Neural progenitor cell (in vitro differentiated cells): ENCODE measurements at regions not wholly inside any gene's neighbourhood (a gene's known extent, or its start where the extent isn't known, plus 50 kb on each side); places are given as distances from the start of the nearest gene placed in this dataset.

Experiments used
- DNase-seq: peaks from one replicate; pipeline ENCODE4 v3.0.0-alpha.2; 2016; ENCODE audit warnings: low spot score
- H2AFZ ChIP-seq: fragments of 200-600 bp; sonication (generic); replicated peaks from 2 replicates; pipeline ENCODE4 v1.6.1; 2016; ENCODE audit warnings: antibody characterized with exemption
- H3F3A ChIP-seq: fragments of 200-600 bp; sonication (generic); 2 replicates; pipeline ENCODE4 v1.6.1; 2016; ENCODE audit warnings: antibody characterized with exemption, low read depth
- H3K27ac ChIP-seq: fragments of 200-600 bp; sonication (generic); 2 replicates; pipeline ENCODE4 v1.5.1; 2016; ENCODE audit warnings: mild to moderate bottlenecking
- H3K27me3 ChIP-seq: fragments of 200-600 bp; sonication (generic); 2 replicates; pipeline ENCODE4 v1.6.1; 2016; ENCODE audit warnings: mild to moderate bottlenecking, moderate library complexity
- H3K36me3 ChIP-seq: fragments of 200-600 bp; sonication (generic); 2 replicates; pipeline ENCODE4 v1.5.1; 2016
- H3K4me1 ChIP-seq: fragments of 200-600 bp; sonication (generic); 2 replicates; pipeline ENCODE4 v1.6.1; 2016; ENCODE audit warnings: mixed run types
- H3K4me2 ChIP-seq: fragments of 200-600 bp; sonication (generic); 2 replicates; pipeline ENCODE4 v1.6.1; 2016
- H3K4me3 ChIP-seq: fragments of 200-600 bp; sonication (generic); 2 replicates; pipeline ENCODE4 v1.5.1; 2016
- H3K79me2 ChIP-seq: fragments of 200-600 bp; sonication (generic); 2 replicates; pipeline ENCODE4 v1.6.1; 2016; ENCODE audit warnings: low read depth
- H3K9ac ChIP-seq: fragments of 200-600 bp; sonication (generic); 2 replicates; pipeline ENCODE4 v1.6.1; 2016
- H3K9me3 ChIP-seq: fragments of 200-600 bp; sonication (generic); 2 replicates; pipeline ENCODE4 v1.5.1; 2016; ENCODE audit warnings: low read depth
- H4K20me1 ChIP-seq: fragments of 200-600 bp; sonication (generic); 2 replicates; pipeline ENCODE4 v1.6.1; 2016; ENCODE audit warnings: low read depth
- H3K27ac Mint-ChIP-seq: 3 replicates; pipeline ENCODE4 v1.8.0; 2021; ENCODE audit warnings: mixed read lengths
- H3K27me3 Mint-ChIP-seq: 2 replicates; pipeline ENCODE4 v1.8.0; 2022; ENCODE audit warnings: low read depth, mild to moderate bottlenecking, inconsistent platforms, moderate library complexity, mixed read lengths; ENCODE audit not compliant: insufficient read depth
- H3K36me3 Mint-ChIP-seq: 3 replicates; pipeline ENCODE4 v1.8.0; 2021; ENCODE audit warnings: mixed read lengths
- H3K4me1 Mint-ChIP-seq: 3 replicates; pipeline ENCODE4 v1.8.0; 2021; ENCODE audit warnings: mixed read lengths
- H3K4me3 Mint-ChIP-seq: 3 replicates; pipeline ENCODE4 v1.8.0; 2021; ENCODE audit warnings: mild to moderate bottlenecking, moderate library complexity, mixed read lengths
- H3K9me3 Mint-ChIP-seq: 3 replicates; pipeline ENCODE4 v1.8.0; 2020; ENCODE audit warnings: mixed read lengths
- EZH2 ChIP-seq: fragments of 200-600 bp; sonication (generic); IDR thresholded peaks from 2 replicates; pipeline ENCODE4 v1.6.1; 2017; ENCODE audit warnings: antibody characterized with exemption, mild to moderate bottlenecking, moderate library complexity
- EZH2phosphoT487 ChIP-seq: fragments of 200-600 bp; sonication (generic); IDR thresholded peaks from 2 replicates; pipeline ENCODE4 v1.6.1; 2017; ENCODE audit warnings: antibody characterized with exemption
- TF ChIP-seq, protein P1 (sequence below): fragments of 200-600 bp; sonication (generic); IDR thresholded peaks from 2 replicates; pipeline ENCODE4 v1.5.1; 2017; ENCODE audit warnings: antibody characterized with exemption, mild to moderate bottlenecking

DNA sequence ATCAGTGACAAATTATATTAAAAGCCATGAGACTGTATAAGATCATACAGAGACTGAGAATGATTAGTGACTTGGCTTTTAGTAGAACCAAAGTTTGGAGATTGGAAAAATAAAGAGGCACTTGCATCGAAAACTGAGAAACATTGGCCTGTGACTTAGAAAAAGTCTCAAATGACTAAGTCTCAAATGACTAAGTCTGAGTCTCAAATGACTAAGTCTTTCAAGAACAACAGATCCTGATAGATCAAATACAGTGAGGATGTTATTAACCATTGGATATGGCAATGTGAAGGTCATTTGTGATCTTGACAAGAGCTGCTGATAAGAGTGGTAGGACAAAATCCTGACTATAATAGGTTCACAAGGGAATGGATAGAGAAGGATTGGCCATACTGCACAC, 135.5 kb upstream of the FANCL start:
- Mint-ChIP-seq H3K4me3 (no peak overlapping the region), H3K9me3 (peaks cover 3% of the 10 kb centered on the region)

DNA sequence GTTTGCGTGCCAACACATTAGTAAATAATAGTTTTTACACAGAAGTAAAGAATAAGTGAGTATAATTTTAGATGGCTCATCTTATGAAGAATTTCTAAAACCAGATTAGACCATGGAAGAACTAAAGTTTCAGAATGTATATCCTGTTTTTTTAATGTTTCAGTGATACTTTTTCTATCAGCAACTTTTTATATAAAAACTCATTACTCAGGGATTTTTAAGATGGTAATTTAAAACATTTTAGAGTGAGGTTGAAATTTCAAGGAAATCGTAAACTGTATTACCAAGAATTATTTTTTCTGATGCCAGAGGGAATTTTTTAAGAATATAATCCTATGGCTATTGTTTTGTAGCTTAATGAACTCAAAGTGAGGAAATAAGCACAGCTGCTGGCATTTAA, 128.5 kb upstream of the FANCL start:
- Histone ChIP-seq H4K20me1 (no peaks in the 10 kb centered on the region), H3K27me3 (no peaks in the 10 kb centered on the region), H3K27ac (no peak overlapping the region), H3F3A (no peaks in the 10 kb centered on the region), H3K79me2 (no peaks in the 10 kb centered on the region), H3K4me2 (no peak overlapping the region), H2AFZ (no peak overlapping the region), H3K9ac (no peak overlapping the region), H3K36me3 (no peaks in the 10 kb centered on the region), H3K4me1 (no peaks in the 10 kb centered on the region), H3K4me3 (no peak overlapping the region), H3K9me3 (no peaks in the 10 kb centered on the region)
- Mint-ChIP-seq H3K4me1 (no peaks in the 10 kb centered on the region), H3K27me3 (no peaks in the 10 kb centered on the region), H3K4me3 (no peak overlapping the region), H3K27ac (no peak overlapping the region), H3K9me3 (peaks cover 3% of the 10 kb centered on the region), H3K36me3 (no peaks in the 10 kb centered on the region)
- DNase-seq: no peak
- TF ChIP-seq EZH2 (no peak), EZH2phosphoT487 (no peak)
- TF ChIP-seq, protein P1, sequence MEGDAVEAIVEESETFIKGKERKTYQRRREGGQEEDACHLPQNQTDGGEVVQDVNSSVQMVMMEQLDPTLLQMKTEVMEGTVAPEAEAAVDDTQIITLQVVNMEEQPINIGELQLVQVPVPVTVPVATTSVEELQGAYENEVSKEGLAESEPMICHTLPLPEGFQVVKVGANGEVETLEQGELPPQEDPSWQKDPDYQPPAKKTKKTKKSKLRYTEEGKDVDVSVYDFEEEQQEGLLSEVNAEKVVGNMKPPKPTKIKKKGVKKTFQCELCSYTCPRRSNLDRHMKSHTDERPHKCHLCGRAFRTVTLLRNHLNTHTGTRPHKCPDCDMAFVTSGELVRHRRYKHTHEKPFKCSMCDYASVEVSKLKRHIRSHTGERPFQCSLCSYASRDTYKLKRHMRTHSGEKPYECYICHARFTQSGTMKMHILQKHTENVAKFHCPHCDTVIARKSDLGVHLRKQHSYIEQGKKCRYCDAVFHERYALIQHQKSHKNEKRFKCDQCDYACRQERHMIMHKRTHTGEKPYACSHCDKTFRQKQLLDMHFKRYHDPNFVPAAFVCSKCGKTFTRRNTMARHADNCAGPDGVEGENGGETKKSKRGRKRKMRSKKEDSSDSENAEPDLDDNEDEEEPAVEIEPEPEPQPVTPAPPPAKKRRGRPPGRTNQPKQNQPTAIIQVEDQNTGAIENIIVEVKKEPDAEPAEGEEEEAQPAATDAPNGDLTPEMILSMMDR: no peak

More for the DNA sequence above, 135.5 kb upstream of the FANCL start:
- Histone ChIP-seq H3F3A (no peaks in the 10 kb centered on the region), H2AFZ (no peak overlapping the region), H3K36me3 (no peaks in the 10 kb centered on the region), H3K4me3 (no peak overlapping the region), H3K9ac (no peak overlapping the region), H3K4me1 (no peaks in the 10 kb centered on the region), H3K4me2 (no peak overlapping the region), H3K27me3 (no peaks in the 10 kb centered on the region), H3K79me2 (no peaks in the 10 kb centered on the region), H3K9me3 (no peaks in the 10 kb centered on the region), H4K20me1 (no peaks in the 10 kb centered on the region), H3K27ac (no peak overlapping the region)
- no peak for DNase-seq
- Mint-ChIP-seq H3K27me3 (no peaks in the 10 kb centered on the region), H3K4me1 (no peaks in the 10 kb centered on the region), H3K36me3 (no peaks in the 10 kb centered on the region), H3K27ac (no peak overlapping the region)
- TF ChIP-seq EZH2phosphoT487 (no peak), EZH2 (no peak)
- TF ChIP-seq, protein P1: no peak

DNA sequence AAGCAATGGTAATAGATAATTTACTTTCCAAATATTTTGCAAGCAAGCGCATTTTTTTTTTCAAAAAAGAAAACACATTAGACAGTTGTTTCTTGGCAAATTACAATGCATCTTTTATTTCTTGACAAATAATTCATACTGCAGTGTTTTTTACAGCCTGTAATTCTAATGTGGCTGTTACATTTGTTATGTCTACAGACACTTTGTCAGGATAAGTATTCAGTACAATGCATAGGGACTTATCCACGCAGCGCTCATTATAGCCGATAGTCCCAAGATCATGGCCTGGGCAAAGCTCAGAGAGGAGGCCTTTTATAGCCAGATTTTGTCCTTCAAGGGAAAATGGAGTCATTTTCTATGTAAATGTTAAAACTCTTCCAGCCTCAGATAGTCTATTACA, 123.0 kb upstream of the FANCL start:
- H3K27ac Mint-ChIP-seq: no peak overlapping the region
- Histone ChIP-seq H3K79me2 (no peaks in the 10 kb centered on the region), H3K36me3 (no peaks in the 10 kb centered on the region), H3K9me3 (no peaks in the 10 kb centered on the region), H3K27me3 (no peaks in the 10 kb centered on the region), H3K27ac (no peak overlapping the region), H3F3A (no peaks in the 10 kb centered on the region), H2AFZ (no peak overlapping the region), H4K20me1 (no peaks in the 10 kb centered on the region), H3K4me1 (no peaks in the 10 kb centered on the region), H3K9ac (no peak overlapping the region), H3K4me2 (no peak overlapping the region), H3K4me3 (no peak overlapping the region)
- H3K27me3 Mint-ChIP-seq: no peaks in the 10 kb centered on the region
- H3K9me3 Mint-ChIP-seq: no peaks in the 10 kb centered on the region
- H3K4me1 Mint-ChIP-seq: no peaks in the 10 kb centered on the region
- DNase-seq: no peak
- H3K4me3 Mint-ChIP-seq: no peak overlapping the region
- no peaks in the 10 kb centered on the region for H3K36me3 Mint-ChIP-seq
- TF ChIP-seq EZH2phosphoT487 (no peak), EZH2 (no peak)
- TF ChIP-seq, protein P1: no peak
